GM21737 (cell line): ENCODE measurements at regions not wholly inside any gene's neighbourhood (a gene's known extent, or its start where the extent isn't known, plus 50 kb on each side); places are given as distances from the start of the nearest gene placed in this dataset.
A peak's percentile ranks its signal among the peaks of the same experiment; 100 is the strongest.

ENCODE experiments used
- ATAC-seq: cut with Tn5 transposase; IDR thresholded peaks from one replicate; pipeline ENCODE4 v1.9.1; 2021; ENCODE audit warnings: mild to moderate bottlenecking, moderate library complexity; ENCODE audit not compliant: unreplicated experiment

GRCh38 chr14:95442633-95443021 lies 73.8 kb downstream of the SYNE3 start:
- peak; percentile 70 for ATAC-seq

- ATAC-seq, result no peak
These were observed 74.3 kb downstream of the SYNE3 start for GRCh38 chr14:95442016-95442632.

- ATAC-seq, result no peak
These were observed 75.5 kb downstream of the SYNE3 start for GRCh38 chr14:95440951-95441350.

GRCh38 chr14:95440496-95440895 lies 76.0 kb downstream of the SYNE3 start:
- ATAC-seq, result no peak

- no peak for ATAC-seq
These were observed 76.6 kb downstream of the SYNE3 start for GRCh38 chr14:95439881-95440280.

- no peak for ATAC-seq
These were observed 78.7 kb downstream of the SYNE3 start for GRCh38 chr14:95437715-95438114.

GRCh38 chr14:95436354-95436753 lies 80.1 kb downstream of the SYNE3 start:
- no peak for ATAC-seq

GRCh38 chr14:95434121-95434520 lies 82.3 kb downstream of the SYNE3 start:
- ATAC-seq, result no peak

- no peak for ATAC-seq
These were observed 83.4 kb downstream of the SYNE3 start for GRCh38 chr14:95433094-95433478.

GRCh38 chr14:95432144-95433093 lies 84.0 kb downstream of the SYNE3 start:
- no peak for ATAC-seq

- no peak for ATAC-seq
These were observed 85.0 kb downstream of the SYNE3 start for GRCh38 chr14:95431199-95432143.

- ATAC-seq, result no peak
These were observed 87.9 kb downstream of the SYNE3 start for GRCh38 chr14:95428557-95428956.

- no peak for ATAC-seq
These were observed 90.4 kb downstream of the SYNE3 start for GRCh38 chr14:95426116-95426475.

GRCh38 chr14:95425369-95426115 lies 90.9 kb downstream of the SYNE3 start:
- no peak for ATAC-seq

- no peak for ATAC-seq
These were observed 91.9 kb downstream of the SYNE3 start for GRCh38 chr14:95424529-95424928.

- ATAC-seq, result no peak
These were observed 94.7 kb downstream of the SYNE3 start for GRCh38 chr14:95421741-95422140.

GRCh38 chr14:95420060-95420459 lies 96.4 kb downstream of the SYNE3 start:
- ATAC-seq, result no peak

- ATAC-seq, result no peak
These were observed 96.9 kb downstream of the SYNE3 start for GRCh38 chr14:95419569-95419968.

- no peak for ATAC-seq
These were observed 97.6 kb downstream of the SYNE3 start for GRCh38 chr14:95418858-95419257.

- no peak for ATAC-seq
These were observed 97.8 kb upstream of the CLMN start for GRCh38 chr14:95417492-95417891.

- no peak for ATAC-seq
These were observed 96.3 kb upstream of the CLMN start for GRCh38 chr14:95415993-95416392.
